GM12872 (cell line): ENCODE measurements at regions not wholly inside any gene's neighbourhood (a gene's known extent, or its start where the extent isn't known, plus 50 kb on each side); places are given as distances from the start of the nearest gene placed in this dataset.

ENCODE experiments used
- TF ChIP-seq, protein P1 (sequence below): IDR thresholded peaks from 3 replicates; pipeline ENCODE4 v1.5.1; 2011; ENCODE audit warnings: low read depth, mild to moderate bottlenecking, low read length, moderate library complexity; ENCODE audit not compliant: insufficient read depth

DNA sequence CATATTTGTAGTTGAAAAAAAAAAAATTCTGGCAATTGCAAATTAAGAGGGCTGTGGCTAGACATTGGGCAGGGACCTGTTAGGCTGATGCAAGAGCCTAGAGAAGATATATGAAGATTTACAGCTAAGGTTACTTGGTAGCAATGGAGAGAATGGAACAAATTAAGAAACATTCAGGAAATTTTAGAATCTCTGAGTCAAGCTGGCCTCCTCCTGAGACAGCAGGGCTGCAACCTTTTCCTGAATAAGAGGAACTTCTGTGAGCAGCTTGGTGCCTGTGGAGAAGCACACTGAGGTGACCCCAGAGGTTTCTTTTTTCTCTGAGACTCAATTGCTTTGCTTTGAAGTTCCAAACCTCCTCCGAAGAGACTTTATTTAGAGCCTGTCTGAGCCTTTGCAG is 118.6 kb upstream of the LRATD1 start:
- TF ChIP-seq, protein P1, sequence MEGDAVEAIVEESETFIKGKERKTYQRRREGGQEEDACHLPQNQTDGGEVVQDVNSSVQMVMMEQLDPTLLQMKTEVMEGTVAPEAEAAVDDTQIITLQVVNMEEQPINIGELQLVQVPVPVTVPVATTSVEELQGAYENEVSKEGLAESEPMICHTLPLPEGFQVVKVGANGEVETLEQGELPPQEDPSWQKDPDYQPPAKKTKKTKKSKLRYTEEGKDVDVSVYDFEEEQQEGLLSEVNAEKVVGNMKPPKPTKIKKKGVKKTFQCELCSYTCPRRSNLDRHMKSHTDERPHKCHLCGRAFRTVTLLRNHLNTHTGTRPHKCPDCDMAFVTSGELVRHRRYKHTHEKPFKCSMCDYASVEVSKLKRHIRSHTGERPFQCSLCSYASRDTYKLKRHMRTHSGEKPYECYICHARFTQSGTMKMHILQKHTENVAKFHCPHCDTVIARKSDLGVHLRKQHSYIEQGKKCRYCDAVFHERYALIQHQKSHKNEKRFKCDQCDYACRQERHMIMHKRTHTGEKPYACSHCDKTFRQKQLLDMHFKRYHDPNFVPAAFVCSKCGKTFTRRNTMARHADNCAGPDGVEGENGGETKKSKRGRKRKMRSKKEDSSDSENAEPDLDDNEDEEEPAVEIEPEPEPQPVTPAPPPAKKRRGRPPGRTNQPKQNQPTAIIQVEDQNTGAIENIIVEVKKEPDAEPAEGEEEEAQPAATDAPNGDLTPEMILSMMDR: no peak

DNA sequence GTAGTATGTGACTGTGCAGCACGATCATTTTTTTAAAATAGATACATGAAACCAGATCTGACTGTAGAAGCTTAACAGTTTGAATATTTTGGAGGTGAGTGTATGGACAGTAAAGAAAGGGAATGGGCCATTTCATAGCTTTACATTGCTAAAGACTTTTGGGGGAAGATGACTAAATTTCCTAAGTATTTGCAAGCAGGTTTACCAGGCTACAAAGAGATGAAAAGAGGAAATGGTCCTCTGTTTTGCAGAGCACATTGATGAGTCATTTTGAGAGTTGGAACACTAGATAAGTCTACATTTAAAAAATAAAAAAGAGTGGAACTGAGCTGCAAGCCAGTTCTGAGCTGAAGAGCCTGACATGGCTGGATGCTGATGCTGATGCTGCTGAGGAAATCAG is 115.7 kb upstream of the LRATD1 start:
- TF ChIP-seq, protein P1: no peak

DNA sequence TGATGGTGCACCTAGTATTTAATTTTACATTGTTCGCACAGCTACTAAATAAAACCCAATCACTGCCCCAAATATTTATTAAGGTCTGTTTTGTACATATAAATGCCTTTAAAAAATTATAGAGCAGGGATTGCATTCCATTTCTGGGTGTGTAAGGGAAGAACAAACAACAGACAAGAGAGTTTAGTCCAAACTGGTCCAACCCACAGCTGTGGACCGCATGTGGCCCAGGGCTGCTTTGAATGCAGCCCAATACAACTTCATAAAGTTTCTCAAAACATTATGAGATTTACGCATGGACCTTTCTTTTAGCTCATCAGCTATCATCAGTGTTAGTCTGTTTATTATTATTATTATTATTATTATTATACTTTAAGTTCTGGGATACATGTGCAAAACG is 114.8 kb upstream of the LRATD1 start:
- TF ChIP-seq, protein P1: no peak

DNA sequence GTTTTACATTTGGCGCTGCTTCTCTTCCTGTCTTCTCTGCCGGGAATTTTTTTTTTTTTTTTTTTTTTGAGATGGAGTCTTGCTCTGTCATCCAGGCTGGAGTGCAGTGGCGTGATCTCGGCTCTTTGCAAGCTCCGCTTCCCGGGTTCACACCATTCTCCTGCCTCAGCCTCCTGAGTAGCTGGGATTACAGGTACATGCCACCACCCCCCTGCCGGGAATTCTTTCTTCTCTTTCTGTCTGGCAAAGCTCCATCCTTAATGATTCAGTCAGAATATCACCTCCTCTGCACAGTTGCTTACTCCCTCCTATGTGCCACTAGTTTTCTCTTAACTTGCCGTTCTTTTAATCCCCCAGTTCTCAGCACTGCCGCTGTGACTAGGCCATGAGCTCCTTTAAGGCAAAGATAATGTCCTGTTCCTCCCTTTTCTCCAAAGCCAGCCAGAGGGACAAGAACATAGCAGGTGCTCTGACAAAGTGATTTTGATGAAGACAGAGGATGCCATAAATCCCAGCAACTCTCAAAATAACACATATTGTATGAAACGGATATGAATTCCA is 112.1 kb upstream of the LRATD1 start:
- TF ChIP-seq, protein P1: no peak

DNA sequence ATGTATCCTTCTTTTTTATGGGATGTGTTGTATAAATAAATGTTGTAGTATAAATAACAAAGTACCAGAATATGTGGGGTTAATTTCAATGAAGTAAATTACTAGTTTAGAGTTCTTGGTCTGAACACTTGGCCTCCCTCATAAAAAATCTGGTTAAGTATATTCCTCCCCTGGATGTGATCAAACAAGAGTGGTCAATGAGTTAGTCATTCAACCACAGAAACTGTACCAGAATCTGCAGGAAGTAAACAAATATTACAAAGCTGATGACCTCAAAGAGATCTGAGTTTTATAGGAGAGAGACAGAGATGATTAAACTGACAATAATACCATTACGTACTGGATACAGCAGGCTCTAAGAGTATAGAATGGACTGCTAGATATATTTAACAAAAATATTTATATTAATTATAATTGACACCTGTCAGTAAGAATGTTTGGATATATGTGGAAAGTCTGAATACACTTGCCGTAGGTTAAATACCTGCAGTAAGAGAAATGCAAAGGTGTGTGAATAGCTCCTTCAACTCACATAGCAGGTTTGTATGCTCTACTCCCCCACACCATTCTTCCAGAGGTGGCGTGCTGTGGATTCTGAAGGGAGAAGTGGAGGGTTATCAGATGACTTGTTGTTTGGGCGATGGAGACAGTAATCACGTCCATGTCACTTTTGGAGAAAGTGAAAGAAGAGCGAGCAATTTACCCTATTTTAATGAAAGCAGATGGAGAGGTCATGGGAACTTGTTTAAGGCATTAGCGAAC is 108.3 kb upstream of the LRATD1 start:
- TF ChIP-seq, protein P1: no peak

DNA sequence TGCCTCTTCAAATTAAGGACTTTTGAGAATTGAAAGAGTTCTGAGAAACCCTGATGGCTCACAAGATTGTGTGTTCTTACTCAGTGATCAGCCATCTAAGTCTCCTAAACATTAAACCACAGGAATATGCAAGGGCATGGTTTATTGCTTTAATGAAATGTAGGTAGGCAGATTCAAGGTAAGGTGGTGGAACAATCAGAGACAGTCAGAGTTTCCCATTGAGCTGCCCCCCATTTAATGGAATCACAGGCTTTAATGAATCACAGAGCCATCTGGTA is 107.8 kb upstream of the LRATD1 start:
- TF ChIP-seq, protein P1: no peak

DNA sequence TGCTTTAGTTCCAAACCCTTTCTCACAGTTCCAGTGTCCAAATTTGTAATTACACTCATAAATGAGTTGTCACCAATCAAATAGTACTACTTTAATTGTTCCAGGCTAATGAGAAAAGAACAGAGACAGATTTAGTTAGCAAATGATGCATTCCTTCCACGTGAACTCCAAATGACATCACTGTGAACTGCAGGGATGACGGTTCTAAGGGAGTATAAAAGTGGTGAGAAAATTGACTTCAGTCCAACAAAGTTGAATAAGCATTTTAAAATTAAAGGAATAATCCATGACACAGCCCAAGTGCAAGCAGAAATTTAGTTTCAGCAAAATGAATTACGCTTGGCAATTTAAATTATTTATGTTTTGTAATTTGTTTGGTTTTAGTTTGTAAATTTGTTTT is 102.0 kb upstream of the LRATD1 start:
- TF ChIP-seq, protein P1: no peak
